NCI-H1694 (cell line): ENCODE measurements at regions not wholly inside any gene's neighbourhood (a gene's known extent, or its start where the extent isn't known, plus 50 kb on each side); places are given as distances from the start of the nearest gene placed in this dataset.

Experiments
- DNase-seq: peaks from one replicate; lab custom pipeline; 2025; lab: John Stamatoyannopoulos, UW

DNA sequence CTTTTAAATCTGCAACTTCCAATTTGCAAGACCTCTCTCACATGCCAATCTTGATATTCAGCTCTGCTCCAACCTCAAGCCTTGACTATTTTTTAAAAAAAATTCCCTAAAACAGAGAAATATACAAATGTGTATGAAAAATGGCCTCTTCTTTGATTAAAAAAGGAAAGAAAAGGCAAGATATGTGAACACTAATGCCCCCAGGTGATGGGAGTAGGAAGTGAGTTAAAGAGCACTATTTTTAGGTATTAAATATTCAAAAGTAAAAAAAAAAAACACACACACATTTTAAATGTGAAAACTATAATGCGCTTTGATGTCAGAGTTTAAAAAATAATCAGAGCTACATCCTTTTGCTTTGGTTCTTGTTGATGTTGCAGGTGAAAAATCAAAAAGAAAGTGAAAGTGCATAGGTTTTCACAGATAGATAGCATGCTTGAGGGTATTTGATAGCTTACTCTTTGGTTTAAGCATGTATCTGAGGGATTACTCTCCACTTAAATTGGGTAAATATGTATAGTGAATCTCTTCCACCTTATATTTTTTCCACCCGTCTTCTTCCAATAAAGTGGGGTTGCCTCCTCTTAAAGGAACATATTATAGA is 406.0 kb upstream of the POU3F3 start:
- no peak for DNase-seq

DNA sequence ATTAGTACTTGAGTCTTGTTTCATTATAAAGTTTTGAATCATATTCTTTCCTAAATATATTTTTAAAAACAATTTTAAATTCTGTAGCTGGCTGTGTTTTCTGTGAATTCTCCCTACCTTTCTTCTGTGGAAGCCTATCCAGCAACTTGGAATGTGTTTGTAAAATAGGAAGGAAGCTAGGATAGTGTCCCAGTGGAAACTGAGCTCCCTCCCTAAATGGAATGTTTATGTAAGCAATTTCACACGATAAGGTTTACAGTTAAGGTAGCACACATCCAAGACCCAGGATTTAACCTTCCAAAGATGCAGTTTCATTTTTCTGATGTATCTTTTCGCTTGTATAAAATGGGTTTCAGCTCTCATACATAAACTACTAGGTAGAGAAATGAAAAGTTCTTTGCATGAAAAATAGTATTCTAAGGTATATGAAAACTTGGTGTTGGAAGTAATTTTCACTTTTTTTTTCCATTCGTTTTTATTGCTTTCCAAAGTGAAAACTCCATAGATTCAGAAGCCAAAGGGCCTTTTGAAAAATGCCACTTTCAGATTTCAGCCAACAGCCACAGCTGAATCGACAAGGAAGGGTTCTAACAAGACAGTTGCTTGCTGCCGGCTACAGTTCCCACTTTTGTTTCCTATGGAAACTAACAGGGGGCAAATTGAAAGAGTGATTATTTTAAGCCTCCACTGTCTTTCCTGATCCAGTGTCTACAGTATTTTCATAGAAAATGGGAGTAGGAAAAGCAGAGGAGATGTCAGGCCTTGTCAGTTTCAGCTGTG is 405.1 kb upstream of the POU3F3 start:
- DNase-seq: no peak

DNA sequence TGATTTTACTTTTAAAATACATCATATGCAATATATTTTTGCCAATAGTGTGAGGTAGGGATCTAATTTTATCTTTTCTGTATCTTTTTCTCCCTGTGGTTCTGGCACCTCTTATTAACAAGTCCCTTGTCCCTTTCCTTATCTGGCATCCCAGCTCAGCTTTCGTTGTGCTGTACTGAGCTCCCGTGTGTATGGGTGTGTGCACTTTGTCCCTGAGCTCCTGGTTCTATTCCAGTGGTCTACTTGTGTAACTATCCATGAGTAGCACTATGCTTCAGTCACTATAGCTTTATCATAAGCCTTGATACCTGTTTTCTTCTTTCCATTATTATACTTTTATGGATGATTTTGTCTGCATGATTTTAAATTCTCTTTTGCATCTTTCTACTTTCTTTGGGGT is 401.4 kb upstream of the POU3F3 start:
- DNase-seq: no peak

DNA sequence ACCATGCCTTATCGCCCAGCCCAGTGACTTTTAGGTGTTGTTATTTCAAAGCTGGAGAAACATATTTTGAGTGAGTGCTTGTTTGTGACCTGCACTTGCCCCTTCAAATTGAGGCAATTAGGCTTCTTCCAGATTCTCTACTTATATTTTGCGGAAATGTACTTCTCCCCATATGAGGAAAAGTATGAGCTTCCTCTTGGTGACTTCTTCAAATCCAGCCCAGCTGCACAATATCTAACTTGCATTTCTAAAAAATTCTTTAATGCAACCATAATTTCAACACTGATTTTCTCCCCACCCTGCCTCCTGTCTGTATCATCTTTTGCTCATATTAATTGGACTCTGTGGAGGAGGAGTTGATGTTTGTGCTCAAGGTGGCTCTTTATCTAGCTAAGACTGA is 391.2 kb upstream of the POU3F3 start:
- DNase-seq: no peak

DNA sequence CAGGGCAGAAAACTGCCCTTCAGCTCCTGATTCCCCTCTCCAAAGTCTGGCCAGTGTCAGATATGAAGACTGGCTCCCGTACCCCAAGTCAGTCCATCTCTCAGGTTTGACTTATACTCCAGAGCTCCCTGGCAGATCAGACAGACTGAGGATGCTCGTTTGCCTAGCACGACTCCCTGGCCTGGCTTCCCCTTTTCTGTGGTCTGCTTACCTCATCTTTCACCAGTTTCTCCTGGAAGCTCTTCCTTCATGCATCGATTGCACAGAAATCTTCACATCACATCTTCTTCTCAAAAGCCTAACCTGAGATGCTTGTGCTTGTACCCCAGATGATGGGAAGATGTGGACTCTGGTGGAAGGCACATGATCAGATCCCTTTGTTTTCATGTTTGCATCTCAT is 387.9 kb upstream of the POU3F3 start:
- no peak for DNase-seq

DNA sequence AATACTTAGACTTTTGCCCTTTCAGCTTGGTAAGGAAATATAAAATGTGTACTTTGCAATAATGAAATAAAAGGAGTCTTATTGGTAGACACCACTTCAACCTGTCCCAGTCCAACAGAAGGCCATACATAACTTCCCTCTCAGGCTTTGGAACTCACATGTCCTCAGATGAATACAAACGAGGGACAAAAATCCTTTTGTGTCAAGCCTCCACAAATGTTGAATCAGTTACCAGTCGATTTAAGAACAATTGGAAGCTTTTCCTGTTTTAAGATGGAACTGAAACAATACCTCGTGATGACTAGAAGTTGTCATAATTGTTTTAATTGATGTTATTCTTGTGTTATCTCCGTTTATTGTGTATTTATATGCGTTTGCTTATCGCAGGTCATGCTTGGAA is 385.1 kb upstream of the POU3F3 start:
- no peak for DNase-seq

DNA sequence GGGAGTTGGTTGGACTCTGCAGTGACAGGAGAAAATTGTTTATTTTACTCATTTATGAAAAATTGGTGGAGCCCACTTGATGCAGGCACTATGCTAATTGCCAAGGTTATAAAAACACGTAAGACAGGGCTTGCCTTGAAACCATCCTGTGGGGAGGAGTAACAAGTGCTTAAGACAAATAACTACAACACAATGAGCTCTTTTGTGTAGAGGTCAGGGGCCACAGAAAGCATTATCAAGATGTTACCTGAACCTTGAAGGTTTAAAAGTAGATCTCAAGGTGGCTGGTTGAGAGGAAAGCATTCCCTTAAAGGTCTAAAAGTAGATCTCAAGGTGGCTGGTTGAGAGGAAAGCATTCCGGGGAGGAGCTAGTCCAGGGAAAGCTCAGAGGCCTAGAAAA is 381.8 kb upstream of the POU3F3 start:
- DNase-seq: no peak

DNA sequence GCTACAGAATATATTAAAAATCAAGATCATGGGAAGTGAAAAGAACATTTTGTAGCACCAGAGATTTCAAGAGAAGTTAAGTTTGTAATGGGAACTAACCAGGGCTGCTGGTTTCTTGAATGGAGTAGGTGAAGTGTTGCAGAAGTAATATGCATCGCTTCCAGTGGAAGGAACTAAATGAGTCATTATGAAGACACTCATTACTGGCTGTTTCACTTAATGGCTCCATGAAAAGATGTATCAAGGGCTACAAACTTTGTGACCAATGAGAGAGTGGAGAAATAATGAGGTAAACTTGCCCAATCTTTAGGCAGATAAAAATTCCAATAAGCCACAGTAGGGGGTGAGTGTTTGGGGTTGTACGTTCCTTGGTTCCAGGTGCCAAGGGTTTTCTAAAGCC is 380.4 kb upstream of the POU3F3 start:
- no peak for DNase-seq

DNA sequence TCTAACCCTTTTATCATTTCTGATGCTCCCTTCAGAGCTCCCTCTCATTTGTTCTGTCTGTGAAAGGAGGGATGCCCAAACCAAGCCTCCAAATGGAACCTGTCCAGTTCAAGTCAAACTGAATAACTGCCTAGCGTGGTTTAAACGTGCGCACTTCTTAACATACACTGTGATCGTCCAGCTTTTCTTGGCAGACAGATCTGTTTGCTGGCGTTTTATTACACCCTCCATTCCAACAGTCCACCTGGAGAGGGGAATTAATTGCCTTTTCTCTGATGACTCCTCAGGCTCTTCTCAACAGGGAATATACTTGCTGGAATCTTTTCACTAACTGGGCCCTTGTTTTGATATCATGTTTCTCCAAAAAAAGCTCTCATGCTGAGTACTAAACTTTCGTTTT is 379.2 kb upstream of the POU3F3 start:
- DNase-seq: no peak

DNA sequence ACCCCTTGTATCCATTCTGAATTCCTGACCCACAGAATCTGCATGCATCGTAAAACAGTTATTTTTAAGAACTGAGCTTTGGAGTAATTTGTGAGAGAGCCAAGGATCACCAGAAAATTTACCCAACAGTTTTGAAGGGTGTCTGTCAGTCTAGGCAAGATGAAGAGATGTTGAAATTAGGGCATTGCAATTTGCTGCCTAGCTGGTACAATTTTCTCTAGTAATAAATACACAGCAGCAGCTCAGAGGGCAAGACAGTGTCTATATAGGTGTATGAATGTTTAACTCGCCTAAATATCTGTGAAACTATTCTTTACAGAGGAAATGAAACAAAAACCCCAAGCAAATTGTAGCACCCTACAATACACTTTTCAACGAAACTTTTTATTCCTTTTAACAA is 377.8 kb upstream of the POU3F3 start:
- no peak for DNase-seq

DNA sequence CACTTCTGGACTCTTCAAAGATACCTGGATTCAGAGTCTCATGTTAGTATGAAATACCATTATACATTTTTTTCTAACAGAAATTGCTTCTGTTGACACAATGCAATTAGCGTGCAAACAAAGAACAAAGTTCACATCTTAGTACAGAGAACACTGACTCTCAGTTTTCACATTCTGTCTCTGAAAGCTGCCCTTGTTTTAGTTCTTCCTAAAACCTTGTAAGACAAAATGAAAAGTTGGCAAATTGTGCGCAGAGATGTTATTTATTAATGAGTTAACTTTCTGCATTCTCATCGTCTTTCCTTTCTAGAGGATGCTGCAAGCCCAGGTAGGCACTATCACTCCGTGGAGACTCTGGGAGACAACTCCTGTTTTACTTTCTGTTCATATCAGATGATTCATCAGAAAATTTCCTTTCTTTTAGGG is 377.3 kb upstream of the POU3F3 start:
- DNase-seq: no peak

DNA sequence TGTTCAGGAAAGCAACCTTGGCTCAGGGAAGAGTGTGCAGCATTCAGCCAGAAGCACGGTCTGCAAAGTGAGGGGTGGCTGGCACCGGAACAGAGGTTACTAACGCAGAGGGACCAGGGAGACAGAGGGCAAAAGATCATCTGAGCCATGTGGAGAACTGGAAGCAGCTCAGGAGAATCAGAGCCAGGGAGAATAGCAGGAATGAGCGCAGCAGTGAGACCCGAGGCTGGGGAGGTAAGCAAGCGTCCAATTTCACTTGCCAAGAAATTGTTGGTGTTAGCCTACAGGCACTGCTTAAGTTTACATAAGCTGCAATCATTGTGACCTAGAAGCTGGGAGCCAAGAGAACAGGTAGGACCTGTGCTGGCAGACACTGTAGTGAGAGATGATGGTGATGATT is 372.6 kb upstream of the POU3F3 start:
- DNase-seq: no peak

DNA sequence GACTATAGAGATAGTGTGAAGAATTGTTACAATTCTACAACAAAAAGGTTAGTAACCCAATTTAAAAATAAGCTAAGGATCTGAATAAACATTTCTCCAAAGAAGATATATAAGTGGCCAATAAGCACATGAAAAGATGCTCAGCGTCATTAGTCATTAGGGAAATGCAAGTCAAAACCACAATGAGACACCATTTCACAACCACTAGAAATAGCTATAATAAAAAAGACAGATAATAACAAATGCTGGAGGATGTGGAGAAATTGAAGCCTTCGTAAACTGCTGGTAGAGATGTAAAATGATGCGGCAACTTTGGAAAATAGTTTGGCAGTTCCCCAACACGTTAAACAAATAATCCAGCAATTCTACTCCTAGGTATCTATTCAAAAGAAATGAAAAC is 366.5 kb upstream of the POU3F3 start:
- DNase-seq: no peak

DNA sequence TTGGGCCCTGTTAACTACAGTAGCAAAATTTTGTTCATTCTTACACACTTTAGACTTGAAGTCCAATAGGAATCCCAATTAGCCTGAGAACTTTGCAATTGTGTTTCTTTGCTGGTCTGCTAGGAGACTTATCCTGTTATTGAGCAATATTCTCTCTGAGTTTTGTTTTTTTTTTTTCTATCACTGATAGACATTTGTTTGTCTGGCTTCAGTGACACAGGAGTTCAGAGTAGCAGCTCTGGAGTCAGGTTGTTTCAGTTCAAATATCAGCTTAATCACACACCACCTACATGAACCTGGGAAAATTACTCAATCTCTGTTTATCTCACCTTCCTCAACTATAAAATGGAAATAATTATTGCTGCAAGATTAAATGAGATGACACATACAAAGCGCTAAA is 360.2 kb upstream of the POU3F3 start:
- DNase-seq: no peak

DNA sequence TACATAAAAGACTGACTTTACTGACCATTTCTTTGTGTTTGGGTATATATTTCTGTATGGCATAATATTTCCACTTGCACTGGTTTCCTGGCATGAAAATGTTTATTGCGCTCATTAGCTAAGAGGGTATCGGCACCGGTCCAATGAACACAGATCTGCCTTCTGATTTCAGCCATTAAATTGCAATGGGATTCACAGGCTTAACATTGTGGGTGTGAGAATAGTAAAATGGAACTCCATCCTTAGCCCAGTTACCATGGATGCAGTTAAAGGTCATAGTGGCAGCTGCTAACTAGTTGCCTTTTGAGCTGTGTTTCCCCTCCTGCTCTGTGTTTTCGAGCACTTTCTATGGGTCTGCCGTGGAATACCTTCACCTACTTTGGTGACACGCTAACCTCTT is 352.6 kb upstream of the POU3F3 start:
- no peak for DNase-seq

DNA sequence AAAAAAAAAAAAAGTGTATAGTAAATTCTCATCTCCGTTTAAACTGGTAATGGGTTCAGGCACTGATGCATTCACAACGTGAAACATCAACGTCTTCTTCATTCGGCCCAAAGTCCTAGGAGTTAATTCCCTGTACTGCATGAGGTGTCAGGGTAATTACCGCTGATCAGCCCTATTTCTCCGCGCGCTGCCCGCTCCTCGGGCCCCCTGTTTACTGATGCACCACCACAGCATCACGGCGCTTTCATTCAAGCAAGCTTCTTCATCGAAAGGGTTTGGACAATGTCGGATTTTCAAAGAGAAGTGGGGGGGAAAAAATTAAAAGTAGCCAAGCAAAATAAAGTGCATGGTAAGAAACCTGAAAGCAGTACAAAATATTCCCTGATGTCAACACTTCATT is 352.0 kb upstream of the POU3F3 start:
- DNase-seq: no peak

DNA sequence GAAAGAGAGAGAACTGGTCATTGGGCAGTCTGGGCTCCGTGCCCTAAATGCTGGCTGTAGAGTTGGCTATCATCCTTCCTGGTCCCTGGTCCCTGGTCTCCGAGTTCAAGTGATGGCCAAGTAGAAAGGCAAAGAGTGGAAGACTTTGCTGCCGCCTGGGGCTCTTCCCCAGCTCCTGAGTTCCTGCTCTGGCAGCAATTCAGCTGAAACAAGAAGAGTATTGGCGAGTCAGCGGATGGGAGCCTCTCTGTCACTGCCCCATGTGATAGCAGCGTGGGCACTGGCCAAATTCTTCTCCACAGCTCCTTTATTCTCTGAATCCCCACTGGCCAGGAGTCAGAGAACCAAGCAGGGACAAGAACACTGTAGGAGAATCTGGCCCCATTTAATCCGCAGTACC is 351.0 kb upstream of the POU3F3 start:
- DNase-seq: no peak

DNA sequence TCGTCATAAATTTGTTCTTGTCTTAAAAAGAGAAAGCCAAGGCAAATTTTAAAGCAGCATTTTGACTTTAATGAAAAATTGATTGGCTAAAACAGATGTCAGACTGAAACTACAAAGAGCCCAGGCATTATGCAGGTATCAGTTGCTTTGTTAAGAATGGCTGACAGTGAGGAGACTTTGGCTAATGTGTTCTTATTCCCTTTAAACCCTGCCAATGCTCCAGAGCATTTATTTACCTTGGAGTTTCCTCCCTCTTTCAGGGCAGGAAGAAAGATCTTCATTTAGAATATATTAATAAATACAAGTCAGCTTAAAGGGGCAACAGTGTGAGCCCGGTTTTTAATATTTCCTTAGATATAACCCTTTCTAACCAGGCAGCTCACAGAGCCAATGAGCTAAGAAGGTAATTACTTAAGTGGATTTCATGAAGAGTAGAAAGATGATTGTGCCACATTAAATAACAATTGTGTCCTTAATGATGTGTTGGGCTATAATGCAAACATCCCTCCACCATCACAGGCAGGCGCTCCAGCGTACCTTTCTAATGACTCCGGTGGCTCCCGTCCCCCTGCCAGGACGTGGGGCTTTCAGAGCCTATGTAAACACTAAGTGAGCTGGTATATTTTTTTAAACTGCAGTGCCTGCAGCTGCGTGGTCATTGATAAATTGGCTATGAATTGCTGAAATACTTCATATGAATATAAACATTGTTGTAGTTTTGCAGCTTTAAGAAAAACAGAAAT is 349.4 kb upstream of the POU3F3 start:
- DNase-seq: no peak

DNA sequence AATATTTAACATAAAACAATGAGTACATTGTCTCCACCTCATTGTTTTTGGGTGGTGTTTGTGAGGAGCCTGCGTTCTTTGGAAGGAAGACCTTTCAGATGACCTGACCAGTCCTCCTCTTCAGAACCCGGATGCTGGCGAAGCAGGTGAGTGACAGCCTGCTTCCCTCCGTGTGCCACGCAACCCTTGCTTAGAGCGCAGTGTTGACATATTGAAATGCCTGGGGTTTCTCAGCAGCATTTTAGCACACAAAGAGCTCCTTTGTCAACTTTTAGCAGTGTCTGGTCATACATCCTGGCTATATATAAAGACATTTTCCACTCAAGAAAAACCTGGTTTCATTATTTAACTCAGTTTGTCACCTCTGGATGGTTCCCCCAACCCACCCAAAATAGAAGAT is 335.7 kb upstream of the POU3F3 start:
- DNase-seq: no peak

DNA sequence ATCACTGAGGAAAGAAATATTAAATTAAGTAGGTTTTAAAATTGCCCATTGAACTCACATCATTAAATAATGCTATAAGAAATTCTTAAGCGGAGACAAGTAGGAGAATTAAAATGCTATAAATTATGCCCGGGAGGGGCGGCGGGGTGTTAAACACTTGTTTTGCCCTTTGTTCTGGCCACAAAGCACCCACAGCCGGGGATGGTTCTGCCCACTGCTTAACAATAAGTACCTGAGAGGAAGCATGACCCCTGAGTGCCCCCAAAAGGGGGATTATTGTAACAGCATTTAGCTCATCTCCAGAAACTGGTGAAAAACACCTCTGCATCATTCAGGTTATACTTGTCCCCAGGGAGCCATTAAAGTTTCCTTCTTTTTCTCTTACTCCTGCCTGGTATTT is 332.7 kb upstream of the POU3F3 start:
- DNase-seq: no peak

DNA sequence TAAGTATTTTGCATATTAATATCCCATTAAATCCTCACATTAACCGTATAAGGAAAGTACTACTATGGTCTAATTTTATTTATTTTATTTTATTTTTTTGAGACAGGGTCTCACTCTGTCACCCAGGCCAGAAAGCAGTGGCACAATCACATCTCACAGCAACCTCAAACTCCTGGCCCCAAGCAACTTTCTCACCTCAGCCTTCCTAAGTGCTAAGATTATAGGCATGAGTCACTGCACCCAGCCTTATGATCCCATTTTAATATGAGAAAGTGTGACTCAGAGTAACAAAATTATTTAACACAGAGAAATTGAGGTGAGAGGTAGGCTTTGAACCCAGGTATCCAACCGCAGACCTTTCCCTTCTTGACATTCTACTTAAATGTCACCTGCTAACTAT is 330.0 kb upstream of the POU3F3 start:
- DNase-seq: no peak

DNA sequence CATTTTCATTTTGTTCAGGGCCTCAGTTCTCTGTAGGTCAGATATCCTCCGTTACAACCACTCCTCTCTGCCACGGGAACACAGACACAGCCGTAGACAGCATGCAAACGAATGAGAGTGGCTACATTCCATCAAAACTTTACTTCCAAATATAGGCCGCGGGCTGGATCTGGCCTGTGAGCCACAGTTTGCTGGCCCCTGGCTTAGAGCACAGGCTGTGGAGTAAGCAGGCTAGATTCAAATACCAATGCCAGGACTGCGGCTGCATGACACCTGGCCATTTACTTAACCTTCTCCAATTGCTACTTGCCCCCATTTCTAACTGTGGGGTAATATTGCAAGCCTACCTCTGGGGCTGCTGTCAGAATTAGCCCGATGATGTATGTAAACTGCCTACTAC is 325.8 kb upstream of the POU3F3 start:
- no peak for DNase-seq

DNA sequence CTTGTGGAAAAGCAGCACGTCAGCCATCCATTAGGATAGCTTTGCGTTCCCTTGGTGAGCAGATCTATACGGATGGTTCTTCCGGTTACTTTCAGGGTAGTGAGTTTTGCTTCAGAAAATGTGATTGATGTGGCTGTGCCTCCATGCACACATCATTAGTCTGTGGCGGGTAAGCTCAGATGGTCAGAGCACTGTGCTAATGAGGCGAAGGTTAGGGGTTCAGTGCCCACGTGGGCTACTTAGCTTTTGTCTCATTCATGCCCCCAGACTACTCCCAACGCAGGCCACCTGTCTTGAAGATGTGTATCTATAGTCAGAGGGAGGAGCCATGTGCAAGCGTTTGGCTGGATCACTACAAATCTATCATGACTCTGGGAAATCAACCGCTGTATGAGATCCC is 322.8 kb upstream of the POU3F3 start:
- no peak for DNase-seq
